Glomerular visceral epithelial cell (primary cell): ENCODE measurements at regions not wholly inside any gene's neighbourhood (a gene's known extent, or its start where the extent isn't known, plus 50 kb on each side); places are given as distances from the start of the nearest gene placed in this dataset.
"Not testable (repeated sequence)": the region's sequence is repeated elsewhere in the genome, so short reads cannot be mapped to it uniquely, and the experiment has no call there.

Source experiments
- DNase-seq: peaks from one replicate; pipeline ENCODE4 v3.0.0-alpha.2; 2016; ENCODE audit errors: extremely low spot score

- no peak for DNase-seq
These were observed 574.1 kb downstream of the ACTL7B start for GRCh38 chr9:108281696-108282095.

GRCh38 chr9:108278341-108278740 lies 577.4 kb downstream of the ACTL7B start:
- DNase-seq: no peak

- DNase-seq: no peak
These were observed 578.6 kb downstream of the ACTL7B start for GRCh38 chr9:108277216-108277615.

GRCh38 chr9:108275906-108276305 lies 579.9 kb downstream of the ACTL7B start:
- DNase-seq: no peak

- DNase-seq: no peak
These were observed 580.8 kb downstream of the ACTL7B start for GRCh38 chr9:108274971-108275370.

GRCh38 chr9:108273988-108274387 lies 581.8 kb downstream of the ACTL7B start:
- DNase-seq: no peak

- DNase-seq: peak; percentile 72
These were observed 583.4 kb downstream of the ACTL7B start for GRCh38 chr9:108272349-108272899.

- peak; percentile 69 for DNase-seq
These were observed 584.0 kb downstream of the ACTL7B start for GRCh38 chr9:108271646-108272348.

GRCh38 chr9:108271236-108271635 lies 584.5 kb downstream of the ACTL7B start:
- DNase-seq: peak; percentile 3

GRCh38 chr9:108270561-108270960 lies 585.2 kb downstream of the ACTL7B start:
- DNase-seq: no peak

- DNase-seq: peak; percentile 6
These were observed 585.7 kb downstream of the ACTL7B start for GRCh38 chr9:108270051-108270450.

- no peak for DNase-seq
These were observed 586.4 kb downstream of the ACTL7B start for GRCh38 chr9:108269371-108269770.

- no peak for DNase-seq
These were observed 590.7 kb downstream of the ACTL7B start for GRCh38 chr9:108265065-108265464.

GRCh38 chr9:108264093-108264492 lies 591.7 kb downstream of the ACTL7B start:
- DNase-seq: no peak

- DNase-seq: no peak
These were observed 593.0 kb downstream of the ACTL7B start for GRCh38 chr9:108262836-108263235.

GRCh38 chr9:108259917-108260675 lies 595.7 kb downstream of the ACTL7B start:
- no peak for DNase-seq

GRCh38 chr9:108258640-108259039 lies 597.1 kb downstream of the ACTL7B start:
- no peak for DNase-seq

- DNase-seq: no peak
These were observed 598.4 kb downstream of the ACTL7B start for GRCh38 chr9:108257382-108257781.

GRCh38 chr9:108254236-108254635 lies 601.5 kb downstream of the ACTL7B start:
- no peak for DNase-seq

- not testable (repeated sequence) for DNase-seq
These were observed 608.4 kb downstream of the ACTL7B start for GRCh38 chr9:108247391-108247790.

- DNase-seq: peak; percentile 14
These were observed 609.9 kb downstream of the ACTL7B start for GRCh38 chr9:108245901-108246300.

GRCh38 chr9:108245331-108245730 lies 610.5 kb downstream of the ACTL7B start:
- DNase-seq: no peak

GRCh38 chr9:108244686-108245085 lies 611.1 kb downstream of the ACTL7B start:
- no peak for DNase-seq
